HG03354 (cell line): ENCODE measurements at regions not wholly inside any gene's neighbourhood (a gene's known extent, or its start where the extent isn't known, plus 50 kb on each side); places are given as distances from the start of the nearest gene placed in this dataset.
A peak's percentile ranks its signal among the peaks of the same experiment; 100 is the strongest.
"Not testable (repeated sequence)": the region's sequence is repeated elsewhere in the genome, so short reads cannot be mapped to it uniquely, and the experiment has no call there.

Source experiments
- ATAC-seq: cut with Tn5 transposase; IDR thresholded peaks from one replicate; pipeline ENCODE4 v1.9.1; 2021; ENCODE audit warnings: mild to moderate bottlenecking; ENCODE audit not compliant: unreplicated experiment, poor library complexity, severe bottlenecking

DNA sequence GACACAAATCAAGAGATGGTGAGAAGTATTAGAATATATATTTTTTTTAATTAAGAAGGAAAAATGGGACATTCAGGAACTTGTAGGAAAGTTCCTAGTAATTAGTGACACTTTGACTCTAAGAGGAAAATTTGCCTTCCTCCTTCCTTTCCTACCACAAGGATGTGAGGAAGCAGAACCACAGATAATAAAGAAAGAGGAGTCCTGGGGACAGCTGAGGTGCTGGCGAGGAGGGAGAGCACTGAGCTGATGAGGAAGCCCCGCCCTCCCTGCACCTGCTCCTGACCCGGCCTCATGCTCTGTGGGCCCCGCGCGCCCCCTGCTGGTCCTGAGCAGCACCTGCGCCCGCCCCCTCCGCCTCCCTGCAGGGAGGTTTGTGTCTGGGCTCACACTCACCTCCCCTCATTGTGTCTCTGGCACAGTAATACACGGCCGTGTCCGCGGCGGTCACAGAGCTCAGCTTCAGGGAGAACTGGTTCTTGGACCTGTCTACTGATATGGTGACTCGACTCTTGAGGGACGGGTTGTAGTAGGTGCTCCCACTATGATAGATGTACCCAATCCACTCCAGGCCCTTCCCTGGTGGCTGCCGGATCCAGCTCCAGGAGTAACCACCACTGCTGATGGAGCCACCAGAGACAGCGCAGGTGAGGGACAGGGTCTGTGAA lies 822.6 kb downstream of the TMEM121 start:
- ATAC-seq, result not testable (repeated sequence)

DNA sequence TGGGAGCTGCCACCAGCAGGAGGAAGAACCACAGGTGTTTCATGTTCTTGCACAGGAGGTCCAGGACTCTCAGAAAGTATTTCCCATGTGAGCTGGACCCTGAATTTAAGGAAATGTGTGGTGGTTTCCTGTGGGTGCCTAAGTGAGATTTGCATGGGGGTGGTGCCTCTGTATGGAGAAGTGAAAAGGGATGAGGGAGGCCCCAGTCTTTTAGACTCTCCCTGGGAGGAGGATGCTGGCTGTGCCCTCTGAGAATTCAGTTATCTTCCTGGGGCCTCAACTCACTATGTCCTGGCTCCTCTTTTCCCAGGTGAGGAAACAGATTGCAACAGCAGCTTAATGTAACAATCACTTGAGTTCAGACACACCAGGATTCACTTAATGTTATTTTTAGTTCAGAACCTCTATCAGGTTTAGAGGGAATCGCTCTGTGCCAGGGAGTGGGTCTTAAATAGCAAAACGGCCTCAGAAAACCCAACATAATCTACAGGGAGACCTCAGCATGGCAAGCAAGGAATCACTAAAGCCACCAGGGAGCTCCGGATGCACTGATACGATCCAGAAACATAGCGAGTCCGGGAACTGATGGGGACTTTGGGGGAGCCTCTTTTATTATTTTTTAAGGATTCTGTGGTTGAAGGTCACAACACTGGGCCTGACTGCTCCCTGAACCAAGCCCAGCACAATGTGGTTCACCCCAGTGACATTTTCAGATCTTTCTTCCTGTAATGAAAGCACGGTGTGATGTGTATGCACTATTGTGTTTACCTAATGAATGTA lies 823.5 kb downstream of the TMEM121 start:
- not testable (repeated sequence) for ATAC-seq

- ATAC-seq, result not testable (repeated sequence)
Measured at GRCh38 chr14:106355007-106355791, 828.8 kb downstream of the TMEM121 start.

DNA sequence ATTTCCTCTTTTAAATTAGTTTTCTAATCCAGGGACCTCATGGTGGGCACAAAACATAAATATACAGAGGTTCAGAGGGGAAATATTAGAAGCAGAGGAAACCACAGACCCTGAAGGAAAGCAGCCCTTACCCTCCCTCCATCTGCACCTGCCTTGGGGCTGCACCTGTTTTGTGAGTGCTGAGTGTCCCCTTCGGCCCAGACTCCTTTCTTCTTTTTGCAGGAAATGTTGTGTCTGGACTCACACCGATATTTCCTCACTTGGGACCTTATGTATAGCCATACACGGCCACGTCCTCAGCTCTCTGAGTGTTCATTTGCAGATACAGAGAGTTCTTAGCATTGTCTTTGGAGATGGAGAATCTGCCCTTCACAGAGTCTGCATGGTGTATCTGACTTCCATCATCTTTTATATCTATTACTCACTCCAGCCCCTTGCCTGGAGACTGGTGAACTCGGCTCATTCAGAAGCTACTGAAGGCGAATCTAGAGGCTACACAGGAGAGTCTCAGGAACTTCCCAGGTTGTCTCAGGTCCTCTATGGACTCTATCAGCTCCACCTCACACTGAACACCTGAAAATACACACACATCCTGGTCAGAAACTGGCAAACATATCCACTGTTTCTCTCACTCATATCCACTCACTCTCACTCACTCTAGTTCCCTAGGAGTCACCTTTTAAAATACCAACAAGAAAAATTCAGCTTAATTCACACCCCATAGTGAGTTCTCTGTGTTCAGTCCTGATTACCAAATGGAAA lies 829.7 kb downstream of the TMEM121 start:
- ATAC-seq, result not testable (repeated sequence)

GRCh38 chr14:106356643-106356930 lies 830.2 kb downstream of the TMEM121 start:
- ATAC-seq, result not testable (repeated sequence)

DNA sequence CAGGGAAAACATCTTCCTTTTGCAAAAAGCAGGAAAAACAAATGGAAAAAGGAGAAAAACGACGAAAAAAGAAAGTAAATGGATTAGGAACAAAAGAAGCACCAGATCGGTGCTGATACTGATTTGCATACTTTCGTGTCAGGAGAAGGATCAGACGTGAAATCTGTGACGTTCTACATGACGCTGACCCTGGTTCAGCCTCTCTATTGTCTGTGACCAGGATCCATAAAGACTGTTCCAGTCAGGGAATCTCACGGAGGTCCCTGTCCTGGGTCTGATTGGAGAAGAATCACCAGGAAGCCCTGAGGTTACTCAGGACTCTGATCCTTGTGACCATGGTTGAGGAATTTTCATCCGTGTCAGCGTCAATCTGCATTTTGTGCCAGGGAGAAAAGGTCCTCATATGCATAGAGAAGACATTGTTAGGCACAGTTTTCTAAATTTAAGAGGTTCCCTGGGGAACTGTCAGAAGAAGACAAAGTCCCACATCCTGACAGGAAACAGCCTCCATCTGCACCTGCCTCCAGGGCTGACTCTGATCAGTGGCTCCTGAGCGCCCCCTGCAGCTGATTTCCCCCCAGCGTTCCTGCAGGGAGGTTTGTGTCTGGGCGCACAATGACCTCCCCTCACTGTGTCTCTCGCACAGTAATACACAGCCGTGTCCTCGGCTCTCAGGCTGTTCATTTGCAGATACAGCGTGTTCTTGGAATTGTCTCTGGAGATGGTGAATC lies 832.9 kb downstream of the TMEM121 start:
- ATAC-seq, result not testable (repeated sequence)

DNA sequence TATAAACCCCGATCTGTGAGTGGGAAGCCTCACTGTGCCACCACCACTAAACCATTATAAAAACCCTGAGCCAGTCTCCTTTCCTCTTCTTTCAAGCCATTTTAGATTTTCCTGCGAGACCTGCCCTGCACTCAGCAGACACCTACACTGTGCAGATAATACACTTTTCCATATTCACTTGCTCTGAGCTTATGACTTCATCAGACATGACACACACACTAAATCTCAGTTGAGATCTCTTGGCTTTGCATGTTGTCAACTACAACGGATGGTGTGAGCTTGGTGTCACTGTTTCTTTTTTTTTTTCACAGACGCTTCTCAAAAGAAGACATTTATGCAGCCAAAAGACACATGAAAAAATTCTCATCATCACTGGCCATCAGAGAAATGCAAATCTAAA lies 839.0 kb downstream of the TMEM121 start:
- not testable (repeated sequence) for ATAC-seq

- not testable (repeated sequence) for ATAC-seq
Measured at GRCh38 chr14:106365894-106366293, 839.5 kb downstream of the TMEM121 start.

- ATAC-seq, result not testable (repeated sequence)
Measured at GRCh38 chr14:106366971-106367370, 840.6 kb downstream of the TMEM121 start.

DNA sequence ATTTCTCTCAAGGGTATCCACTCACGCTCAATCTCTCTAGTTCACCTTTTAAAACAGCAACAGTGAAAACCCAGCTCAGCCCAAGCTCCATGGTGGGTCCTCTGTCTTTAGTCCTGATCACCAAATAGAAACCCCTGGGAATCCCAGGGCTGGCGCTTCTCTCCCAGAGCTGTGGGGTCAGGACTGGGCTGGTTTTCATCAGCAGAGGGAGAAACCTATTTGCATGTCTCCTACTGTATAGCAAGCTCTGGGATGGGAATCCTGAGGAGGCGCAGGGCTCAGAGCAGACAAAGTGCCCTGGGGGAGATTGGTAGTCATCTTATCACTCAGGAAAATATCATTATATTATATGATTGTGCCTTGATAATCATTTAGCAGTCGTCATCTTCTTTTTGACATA lies 843.1 kb downstream of the TMEM121 start:
- ATAC-seq, result not testable (repeated sequence)

DNA sequence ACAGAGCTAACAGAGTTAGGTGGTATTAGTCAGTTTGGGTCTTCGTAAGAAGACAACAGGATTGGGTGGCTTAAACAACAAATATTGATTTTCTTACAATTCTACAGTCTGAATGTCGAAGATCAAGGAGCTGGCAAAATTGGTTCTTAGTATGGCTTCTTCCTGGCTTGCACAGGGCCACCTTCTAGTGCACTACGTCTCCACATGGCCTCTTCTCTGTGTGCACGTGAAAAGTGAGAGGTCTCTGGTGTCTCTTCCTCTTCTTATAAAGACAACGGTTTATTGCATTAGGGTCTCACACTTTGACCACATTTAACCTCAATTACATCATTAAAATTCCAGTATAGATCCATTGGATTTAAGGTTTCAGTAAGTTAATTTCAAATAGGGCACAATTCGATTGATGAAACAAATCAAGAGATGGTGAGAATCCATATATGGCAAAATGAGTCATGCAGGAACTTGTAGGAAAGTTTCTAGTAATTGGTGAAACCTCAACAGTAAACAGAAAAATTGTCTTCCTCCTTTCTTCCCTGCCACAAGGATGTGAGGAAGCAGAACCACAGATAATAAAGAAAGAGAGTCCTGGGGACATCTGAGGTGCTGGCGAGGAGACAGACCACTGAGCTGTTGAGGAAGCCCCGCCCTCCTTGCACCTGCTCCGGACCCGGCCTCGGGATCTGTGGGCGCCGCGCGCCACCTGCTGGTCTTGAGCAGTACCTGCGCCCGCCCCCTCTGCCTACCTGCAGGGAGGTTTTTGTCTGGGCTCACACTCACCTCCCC lies 846.7 kb downstream of the TMEM121 start:
- ATAC-seq, result peak; percentile 59

DNA sequence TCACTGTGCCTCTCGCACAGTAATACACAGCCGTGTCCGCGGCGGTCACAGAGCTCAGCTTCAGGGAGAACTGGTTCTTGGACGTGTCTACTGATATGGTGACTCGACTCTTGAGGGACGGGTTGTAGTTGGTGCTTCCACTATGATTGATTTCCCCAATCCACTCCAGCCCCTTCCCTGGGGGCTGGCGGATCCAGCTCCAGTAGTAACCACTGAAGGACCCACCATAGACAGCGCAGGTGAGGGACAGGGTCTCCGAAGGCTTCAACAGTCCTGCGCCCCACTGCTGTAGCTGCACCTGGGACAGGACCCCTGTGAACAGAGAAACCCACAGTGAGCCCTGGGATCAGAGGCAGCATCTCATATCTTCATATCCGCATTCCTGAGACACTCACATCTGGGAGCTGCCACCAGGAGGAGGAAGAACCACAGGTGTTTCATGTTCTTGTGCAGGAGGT lies 847.3 kb downstream of the TMEM121 start:
- ATAC-seq, result not testable (repeated sequence)

- ATAC-seq, result no peak
Measured at GRCh38 chr14:106377432-106377831, 851.0 kb downstream of the TMEM121 start.

DNA sequence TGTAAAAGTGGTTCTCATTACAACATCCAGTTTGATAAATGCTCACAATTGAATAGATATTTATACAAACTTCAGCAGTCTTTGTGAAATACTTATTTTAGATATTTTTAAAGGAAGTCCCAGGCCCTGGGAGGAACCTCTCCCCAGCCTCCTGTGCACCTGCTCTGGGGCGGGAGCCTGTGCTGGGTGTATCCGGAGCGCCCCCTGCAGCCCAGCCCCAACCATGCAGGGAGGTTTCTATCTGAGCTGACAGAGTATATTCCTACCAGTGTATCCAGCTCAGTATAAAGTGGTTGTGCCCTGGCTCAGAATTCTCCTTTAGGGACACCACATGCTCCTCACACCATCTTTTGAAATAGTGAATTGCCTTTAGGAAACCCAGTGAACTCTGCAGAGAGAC lies 851.8 kb downstream of the TMEM121 start:
- ATAC-seq, result no peak

- ATAC-seq, result no peak
Measured at GRCh38 chr14:106380740-106381139, 854.4 kb downstream of the TMEM121 start.

DNA sequence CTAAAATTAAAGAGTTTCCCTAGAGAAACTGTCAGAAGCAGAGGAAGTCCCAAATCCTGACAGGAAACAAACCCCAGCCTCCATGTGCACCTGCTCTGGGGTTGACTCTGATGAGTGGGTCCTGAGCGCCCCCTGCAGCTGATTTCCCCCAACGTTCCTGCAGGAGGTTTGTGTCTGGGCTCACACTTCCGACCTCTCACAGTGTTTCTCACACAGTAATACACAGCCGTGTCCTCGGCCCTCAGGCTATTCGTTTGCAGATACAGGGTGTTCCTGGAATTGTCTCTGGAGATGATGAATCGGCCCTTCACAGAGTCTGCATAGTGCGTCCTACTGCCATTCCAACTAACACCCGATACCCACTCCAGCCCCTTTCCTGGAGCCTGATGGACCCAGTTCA lies 862.8 kb downstream of the TMEM121 start:
- not testable (repeated sequence) for ATAC-seq

- no peak for ATAC-seq
Measured at GRCh38 chr14:106390401-106390800, 864.0 kb downstream of the TMEM121 start.

GRCh38 chr14:106390947-106391346 lies 864.6 kb downstream of the TMEM121 start:
- ATAC-seq, result no peak
